NCI-H187 treated with DMSO at 0.1 percent for 48 hours (cell line): ENCODE measurements at regions not wholly inside any gene's neighbourhood (a gene's known extent, or its start where the extent isn't known, plus 50 kb on each side); places are given as distances from the start of the nearest gene placed in this dataset.
"Not testable (repeated sequence)": the region's sequence is repeated elsewhere in the genome, so short reads cannot be mapped to it uniquely, and the experiment has no call there.

Source experiments
- DNase-seq: peaks from one replicate; lab custom pipeline; 2025; lab: John Stamatoyannopoulos, UW

DNA sequence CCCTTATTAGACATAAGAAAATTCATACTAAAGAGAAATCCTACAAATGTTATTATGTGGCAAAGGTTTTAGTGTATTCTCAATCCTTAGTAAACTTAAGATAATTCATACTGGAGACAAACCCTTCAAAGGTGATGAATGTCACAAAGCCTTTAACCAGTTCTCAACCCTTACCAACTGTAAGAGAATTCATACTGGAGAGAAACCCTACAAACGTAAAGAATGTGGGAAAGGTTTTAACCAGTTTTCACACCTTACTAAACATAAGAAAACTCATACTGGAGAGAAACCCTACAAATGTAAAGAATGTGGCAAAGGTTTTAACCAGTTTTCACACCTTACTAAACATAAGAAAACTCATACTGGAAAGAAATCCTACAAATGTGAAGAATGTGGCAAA is 93.2 kb downstream of the ZNF680 start:
- DNase-seq = no peak

DNA sequence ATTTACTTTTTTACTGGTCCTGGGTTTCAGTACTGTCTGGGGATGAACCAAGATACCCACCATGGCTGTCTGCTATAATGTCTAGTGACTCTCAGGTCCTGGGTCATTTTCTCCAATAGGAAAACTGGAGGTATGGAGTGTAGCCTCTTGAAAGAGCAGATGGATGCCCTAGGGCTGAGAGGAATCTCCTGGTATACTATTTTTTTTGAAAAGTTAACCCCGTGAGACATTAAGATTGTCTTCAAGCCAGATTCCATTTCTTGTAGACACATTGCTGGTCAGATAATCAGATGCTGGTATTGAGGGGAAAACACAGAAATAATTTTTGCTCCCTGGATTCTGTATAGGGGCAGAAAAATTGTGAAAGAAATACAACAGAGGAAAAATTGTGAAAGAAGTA is 97.3 kb downstream of the ZNF680 start:
- DNase-seq = no peak

DNA sequence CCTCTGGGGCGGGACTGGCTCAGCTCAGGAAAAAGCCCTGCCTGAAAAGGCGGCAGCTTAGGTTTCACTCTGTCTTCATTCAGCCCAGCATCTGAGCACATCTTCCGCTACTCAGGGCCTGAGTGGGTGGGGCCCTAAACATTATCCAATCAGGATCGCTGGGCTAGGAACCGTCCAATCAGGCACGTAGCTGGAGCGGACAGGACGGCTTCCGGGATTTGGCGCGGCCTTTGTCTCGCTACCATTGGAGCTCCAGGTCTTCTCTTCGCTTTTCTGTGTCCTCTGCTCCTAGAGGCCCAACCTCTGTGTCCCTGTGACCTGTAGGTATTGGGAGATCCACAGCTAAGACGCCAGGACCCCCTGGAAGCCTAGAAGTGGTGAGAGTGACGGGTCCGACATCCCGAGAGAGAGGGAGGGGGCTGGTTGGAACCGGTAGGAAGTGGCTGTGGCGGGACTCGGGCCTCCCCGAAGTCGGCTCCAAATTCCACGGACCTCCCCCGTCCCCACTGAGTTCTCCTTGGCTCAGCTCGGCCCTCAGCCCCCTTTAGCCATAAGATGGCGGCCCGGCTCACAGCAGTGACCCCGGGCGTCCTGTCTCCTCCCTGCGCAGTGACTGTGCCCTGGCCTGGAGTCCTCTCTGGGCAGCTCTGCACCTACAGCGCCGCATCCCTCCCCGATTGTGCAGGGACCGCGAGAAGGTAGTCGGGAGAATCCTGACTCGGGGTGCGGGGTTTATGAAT is 99.1 kb downstream of the ZNF680 start:
- peak; percentile 91 for DNase-seq

DNA sequence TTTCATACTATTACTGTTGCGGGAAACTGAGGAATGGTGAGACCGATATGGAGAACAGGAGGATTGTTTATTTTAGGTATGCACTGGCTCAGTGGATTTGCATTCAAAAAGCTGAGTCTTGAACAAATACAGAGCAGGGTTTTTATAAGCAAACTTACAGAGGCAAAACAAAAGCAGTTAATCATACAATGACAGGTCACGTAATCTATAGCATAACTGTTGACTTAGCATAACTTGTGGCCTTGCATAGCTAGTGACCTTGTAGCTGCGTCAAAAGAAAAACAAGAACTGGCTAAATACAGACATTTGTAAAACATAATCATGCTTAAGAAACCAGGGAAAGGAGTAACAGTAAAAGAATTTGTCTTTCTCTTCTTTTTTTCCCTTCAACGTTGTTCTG is 103.0 kb downstream of the ZNF680 start:
- DNase-seq = not testable (repeated sequence)

DNA sequence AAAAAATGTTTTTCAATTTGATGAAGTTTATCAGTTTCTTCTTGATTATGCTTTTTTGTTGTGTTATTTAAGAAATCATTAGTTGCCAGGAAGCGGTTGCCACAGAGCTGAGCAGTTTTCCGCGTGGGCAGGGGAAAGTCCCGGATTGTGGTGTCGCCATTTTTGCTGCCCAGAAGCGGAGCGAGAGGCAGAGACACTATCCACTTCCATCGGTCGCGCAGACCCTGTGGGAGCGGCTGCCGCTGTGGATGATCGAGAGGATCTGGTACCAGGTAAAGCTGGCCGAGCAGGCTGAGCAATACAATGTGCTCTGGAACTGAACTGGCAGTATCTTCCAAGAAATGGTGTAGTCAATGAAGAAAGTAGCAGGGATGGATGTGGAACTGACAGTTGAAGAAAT is 119.8 kb downstream of the ZNF736 start:
- DNase-seq = no peak

DNA sequence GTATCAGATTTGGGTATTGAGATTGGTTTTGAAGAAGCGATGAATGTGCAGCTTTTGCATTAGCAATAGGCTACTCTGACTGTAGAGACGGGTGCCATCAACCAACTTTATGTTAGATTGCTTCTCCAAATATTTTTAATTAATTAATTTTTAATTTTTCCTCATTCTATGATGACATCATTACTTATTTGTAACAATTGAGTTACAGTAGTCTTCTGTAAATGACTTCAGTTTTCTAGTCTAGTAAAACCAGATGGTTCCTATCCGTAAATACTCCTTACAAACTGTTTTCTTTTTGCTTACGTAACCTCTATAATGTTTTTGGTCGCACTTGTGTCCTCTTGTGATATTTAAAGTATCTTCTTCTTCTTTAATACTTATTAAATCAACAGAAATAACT is 118.1 kb downstream of the ZNF736 start:
- no peak for DNase-seq

DNA sequence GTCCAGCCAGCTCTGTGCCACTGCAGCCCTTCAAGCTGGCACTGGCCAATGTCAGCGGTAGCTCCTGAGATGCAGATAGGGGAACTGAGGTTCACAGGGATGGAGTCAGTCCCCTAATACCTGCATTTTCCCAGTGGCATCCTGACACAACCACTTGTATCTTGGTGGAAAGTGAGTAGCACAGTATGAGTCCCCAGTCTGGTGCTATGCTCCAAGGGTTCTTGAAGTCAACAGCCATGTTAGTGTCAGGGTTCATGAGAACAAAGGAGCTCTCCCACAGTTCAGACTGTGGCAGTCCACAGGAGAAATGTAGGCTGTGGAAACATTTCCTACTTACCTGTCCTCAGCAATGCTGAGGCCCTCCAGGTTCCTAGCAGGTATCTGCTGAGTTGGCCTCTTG is 115.5 kb downstream of the ZNF736 start:
- DNase-seq = no peak

DNA sequence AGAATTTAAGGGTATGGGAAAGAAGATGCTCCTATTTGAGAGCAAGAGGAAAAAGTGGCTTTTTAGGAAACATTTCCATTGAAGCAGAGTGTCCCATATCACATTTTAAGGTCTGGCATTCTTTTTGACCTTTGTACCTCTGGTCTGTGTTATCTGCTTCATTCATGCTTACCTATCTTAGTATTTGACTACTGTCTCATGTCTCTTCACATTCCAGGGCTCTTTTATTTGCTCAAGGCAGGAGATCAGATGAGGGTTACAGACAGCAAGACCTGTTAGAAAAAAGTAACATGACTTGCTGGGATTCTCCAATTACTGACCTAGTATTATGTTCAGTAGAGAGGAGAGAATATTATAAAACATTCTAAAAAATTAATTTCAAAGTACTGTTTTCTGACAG is 111.7 kb downstream of the ZNF736 start:
- DNase-seq = not testable (repeated sequence)

DNA sequence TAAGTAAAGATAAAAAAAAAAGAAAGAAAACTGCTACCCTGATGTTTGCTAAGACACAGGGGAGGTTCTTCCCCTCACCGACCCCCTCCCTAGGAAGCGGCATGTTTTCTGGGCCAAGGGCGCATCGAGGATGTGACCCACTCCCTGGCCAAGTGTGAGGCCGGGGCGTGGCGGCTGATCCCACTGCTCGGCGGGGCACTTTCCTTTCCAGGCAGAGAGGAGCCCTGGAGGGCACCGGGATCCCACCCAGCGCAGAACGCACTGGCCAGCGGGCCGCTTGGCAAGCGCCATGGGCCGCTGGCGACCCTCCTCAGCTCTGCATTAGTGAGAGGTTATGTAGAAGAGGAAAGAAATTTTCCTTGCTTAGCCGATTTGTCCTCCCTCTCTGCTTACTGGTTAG is 93.4 kb downstream of the ZNF736 start:
- no peak for DNase-seq
